ENCODE measurements at regions not wholly inside any gene's neighbourhood (a gene's known extent, or its start where the extent isn't known, plus 50 kb on each side); places are given as distances from the start of the nearest gene placed in this dataset.

- Histone ChIP-seq H3K4me3 (no peak overlapping the region), H3K4me1 (ENCODE audit: control insufficient read depth, insufficient read depth, low read length) (peaks cover 3% of the 10 kb centered on the region), H2AFZ (ENCODE audit: control insufficient read depth, low read depth, low read length) (no peak overlapping the region), H3K79me2 (ENCODE audit: control insufficient read depth, insufficient read depth, low read length) (no peaks in the 10 kb centered on the region), H3K9ac (ENCODE audit: control insufficient read depth, insufficient read depth, low read length) (no peak overlapping the region), H3K36me3 (ENCODE audit: control insufficient read depth in 2 of 2, insufficient read depth in 2 of 2, low read length in 1 of 2) (no peaks in the 10 kb centered on the region), H4K20me1 (ENCODE audit: control insufficient read depth, insufficient read depth) (no peaks in the 10 kb centered on the region), H3K27ac (ENCODE audit: control insufficient read depth, insufficient read depth) (no peak overlapping the region), H3K4me2 (ENCODE audit: control insufficient read depth, insufficient read depth) (no peak overlapping the region), H3K27me3 (replicated peaks in 1 of 2; ENCODE audit: control insufficient read depth in 2 of 2, insufficient read depth in 2 of 2, low read length in 1 of 2) (no peaks in the 10 kb centered on the region), H3K9me3 (replicated peaks; ENCODE audit: control insufficient read depth, insufficient read depth, low read length) (no peaks in the 10 kb centered on the region; the same call in 2 of the 3 replicates)
- DNase-seq (ENCODE audit: low read depth, low spot score), result no peak
- RAD21 ChIA-PET (ENCODE audit: unreplicated experiment), result no interaction called here
- POLR2A ChIA-PET, result no interaction called here
- ATAC-seq, result no peak
- TF ChIP-seq NR2F1 (conservative IDR thresholded peaks at IDR 0.05) (no peak), ESRRA (IDR thresholded peaks at IDR 0.05; ENCODE audit: low read length) (no peak), STAT1 (conservative IDR thresholded peaks at IDR 0.05) (no peak), POLR2AphosphoS2 (IDR thresholded peaks at IDR 0.05; ENCODE audit: low read depth, low read length) (no peak), SUPT20H (IDR thresholded peaks at IDR 0.05; ENCODE audit: borderline replicate concordance, control insufficient read depth, low read depth, low read length) (no peak), PRDM15 (CRISPR knock-in tag; IDR thresholded peaks at IDR 0.05) (no peak), TBL1XR1 (IDR thresholded peaks at IDR 0.05; ENCODE audit: low read depth, low read length) (no peak), PKNOX1 (IDR thresholded peaks at IDR 0.05) (no peak), DPF2 (IDR thresholded peaks at IDR 0.05) (no peak), MYC (IDR thresholded peaks at IDR 0.05; ENCODE audit: insufficient read depth, insufficient read length, insufficient replicate concordance, low read length, severe bottlenecking) (no peak), MAX (IDR thresholded peaks at IDR 0.05; ENCODE audit: low read depth, low read length) (no peak), CHD4 (IDR thresholded peaks at IDR 0.05) (no peak), CBX5 (IDR thresholded peaks at IDR 0.05; ENCODE audit: low read depth) (no peak)
- intact Hi-C loops (cut with micrococcal nuclease; ENCODE audit: unreplicated experiment), result no loop called here
- no peak for FAIRE-seq
- BruUV-seq (replicated peaks), result no TSS peak
- in situ Hi-C loops (cut with MboI), result no loop called here
- WGBS (ENCODE audit: insufficient coverage, insufficient replicate concordance, low lambda C conversion rate, missing lambda C conversion rate), result 50% methylated on average over 14 of the region's 14 CpGs
- SMC1A ChIA-PET (ENCODE audit: uncharacterized antibody, unreplicated experiment), result no interaction called here
- CTCF ChIA-PET, result no interaction called here
These were observed 54.4 kb upstream of the SIRPG start for GRCh38 chr20:1711826-1712601.

All from GM12878 (cell line).